SU-DHL-6 (cell line): ENCODE measurements at regions not wholly inside any gene's neighbourhood (a gene's known extent, or its start where the extent isn't known, plus 50 kb on each side); places are given as distances from the start of the nearest gene placed in this dataset.
"Not testable (repeated sequence)": the region's sequence is repeated elsewhere in the genome, so short reads cannot be mapped to it uniquely, and the experiment has no call there.

ENCODE experiments used
- H2AFZ ChIP-seq: fragments of 200-600 bp; sonication (generic); 2 replicates; pipeline ENCODE4 v1.6.1; 2014; ENCODE audit warnings: low read depth, mild to moderate bottlenecking, moderate library complexity, mixed read lengths, antibody characterized with exemption, low read length; ENCODE audit not compliant: severe bottlenecking
- H3F3A ChIP-seq: fragments of 200-600 bp; shearing (Covaris generic); 2 replicates; pipeline ENCODE4 v1.6.0; 2016; ENCODE audit warnings: antibody characterized with exemption, mild to moderate bottlenecking; ENCODE audit not compliant: insufficient read depth
- H3K27ac ChIP-seq: fragments of 200-600 bp; sonication (generic); 2 replicates; pipeline ENCODE4 v1.5.1; 2016; ENCODE audit warnings: low read depth, mild to moderate bottlenecking, low read length, moderate library complexity, mixed read lengths
- H3K27me3 ChIP-seq: fragments of 200-600 bp; sonication (generic), shearing (Covaris generic); 2 replicates; pipeline ENCODE4 v1.6.0; 2014; ENCODE audit warnings: mild to moderate bottlenecking, low read length
- H3K36me3 ChIP-seq: fragments of 200-600 bp; sonication (generic); 2 replicates; pipeline ENCODE4 v1.6.1; 2014; ENCODE audit warnings: mild to moderate bottlenecking, low read length, mixed read lengths
- H3K4me2 ChIP-seq: fragments of 300-600, 200-600 bp; shearing (Covaris generic), sonication (generic); 2 replicates; pipeline ENCODE4 v1.6.0; 2014; ENCODE audit warnings: low read length, low read depth, mild to moderate bottlenecking; ENCODE audit not compliant: poor library complexity, severe bottlenecking
- H3K4me3 ChIP-seq: fragments of 200-600 bp; sonication (generic); 2 replicates; pipeline ENCODE4 v1.5.1; 2014; ENCODE audit warnings: antibody characterized with exemption, low read length, mild to moderate bottlenecking, mixed read lengths; ENCODE audit not compliant: insufficient read depth, poor library complexity, severe bottlenecking
- H3K79me2 ChIP-seq: fragments of 200-600 bp; sonication (generic); 2 replicates; pipeline ENCODE4 v1.6.1; 2014; ENCODE audit warnings: mild to moderate bottlenecking, low read length, moderate library complexity; ENCODE audit not compliant: insufficient read depth
- H3K9ac ChIP-seq: fragments of 200-600 bp; sonication (generic); 2 replicates; pipeline ENCODE4 v1.7.0; 2014; ENCODE audit warnings: mild to moderate bottlenecking, low read length
- H3K9me2 ChIP-seq: fragments of 200-600 bp; sonication (generic); replicated peaks from 2 replicates; pipeline ENCODE4 v1.6.1; 2014; ENCODE audit warnings: low read length; ENCODE audit not compliant: insufficient read depth
- H3K9me3 ChIP-seq: fragments of 200-600 bp; sonication (generic); 2 replicates; pipeline ENCODE4 v1.6.1; 2014; ENCODE audit warnings: low read length, mixed read lengths; ENCODE audit not compliant: insufficient read depth
- H4K20me1 ChIP-seq: fragments of 200-600 bp; sonication (generic); 2 replicates; pipeline ENCODE4 v1.6.1; 2014; ENCODE audit warnings: low read depth, mild to moderate bottlenecking, antibody characterized with exemption, low read length, moderate library complexity, mixed read lengths
- CTCF ChIP-seq: fragments of 200-600 bp; sonication (generic); IDR thresholded peaks from one replicate; pipeline ENCODE4 v1.5.1; 2017; ENCODE audit warnings: antibody characterized with exemption, mild to moderate bottlenecking, low read length, moderate library complexity; ENCODE audit not compliant: insufficient read depth, poor library complexity, severe bottlenecking
- EZH2phosphoT487 ChIP-seq: fragments of 200-600 bp; sonication (generic), shearing (Covaris generic); conservative IDR thresholded peaks from 2 replicates; pipeline ENCODE4 v1.6.1; 2018; ENCODE audit warnings: mild to moderate bottlenecking, antibody characterized with exemption, low read length, moderate library complexity, mixed read lengths

GRCh38 chr1:5682626-5683225, 309.5 kb downstream of the NPHP4 start:
- no peak overlapping the region for H3K27ac ChIP-seq
- no peaks in the 10 kb centered on the region for H3K79me2 ChIP-seq
- H3K36me3 ChIP-seq = no peaks in the 10 kb centered on the region
- H3K4me3 ChIP-seq = no peak overlapping the region
- H3K9me2 ChIP-seq = no peaks in the 10 kb centered on the region
- no peak overlapping the region for H3K9ac ChIP-seq
- TF ChIP-seq EZH2phosphoT487 = no peak
- TF ChIP-seq CTCF = no peak
- no peak overlapping the region for H3K4me2 ChIP-seq
- H3F3A ChIP-seq = no peaks in the 10 kb centered on the region
- H3K9me3 ChIP-seq = no peaks in the 10 kb centered on the region
- no peak overlapping the region for H2AFZ ChIP-seq
- H4K20me1 ChIP-seq = no peaks in the 10 kb centered on the region
- H3K27me3 ChIP-seq = no peaks in the 10 kb centered on the region

- no peaks in the 10 kb centered on the region for H4K20me1 ChIP-seq
- no peak overlapping the region for H2AFZ ChIP-seq
- no peak overlapping the region for H3K9ac ChIP-seq
- no peaks in the 10 kb centered on the region for H3K36me3 ChIP-seq
- no peaks in the 10 kb centered on the region for H3K9me3 ChIP-seq
- no peak overlapping the region for H3K27ac ChIP-seq
- no peak overlapping the region for H3K4me3 ChIP-seq
- no peaks in the 10 kb centered on the region for H3K27me3 ChIP-seq
- no peaks in the 10 kb centered on the region for H3F3A ChIP-seq
- H3K9me2 ChIP-seq = no peaks in the 10 kb centered on the region
- H3K4me2 ChIP-seq = no peak overlapping the region
- H3K79me2 ChIP-seq = no peaks in the 10 kb centered on the region
- TF ChIP-seq EZH2phosphoT487 (no peak), CTCF (no peak)
Observed at GRCh38 chr1:5681654-5682053, 310.6 kb downstream of the NPHP4 start.

GRCh38 chr1:5680600-5680999, 311.6 kb downstream of the NPHP4 start:
- Histone ChIP-seq H3K4me2 (no peak overlapping the region), H3K79me2 (no peaks in the 10 kb centered on the region), H3K4me3 (no peak overlapping the region), H3K9me2 (no peaks in the 10 kb centered on the region), H2AFZ (no peak overlapping the region), H3K27me3 (no peaks in the 10 kb centered on the region), H3K36me3 (no peaks in the 10 kb centered on the region), H3K9me3 (no peaks in the 10 kb centered on the region), H3K9ac (no peak overlapping the region), H3F3A (no peaks in the 10 kb centered on the region), H3K27ac (no peak overlapping the region), H4K20me1 (no peaks in the 10 kb centered on the region)
- no peak for TF ChIP-seq EZH2phosphoT487
- no peak for TF ChIP-seq CTCF

- H3K4me2 ChIP-seq = no peak overlapping the region
- no peak overlapping the region for H3K4me3 ChIP-seq
- no peak overlapping the region for H3K27ac ChIP-seq
- no peaks in the 10 kb centered on the region for H4K20me1 ChIP-seq
- TF ChIP-seq EZH2phosphoT487 = no peak
- no peak for TF ChIP-seq CTCF
- H2AFZ ChIP-seq = no peak overlapping the region
- H3K9ac ChIP-seq = no peak overlapping the region
- no peaks in the 10 kb centered on the region for H3K36me3 ChIP-seq
- H3K79me2 ChIP-seq = no peaks in the 10 kb centered on the region
- H3K27me3 ChIP-seq = no peaks in the 10 kb centered on the region
- H3K9me2 ChIP-seq = no peaks in the 10 kb centered on the region
- H3F3A ChIP-seq = no peaks in the 10 kb centered on the region
- no peaks in the 10 kb centered on the region for H3K9me3 ChIP-seq
Observed at GRCh38 chr1:5678759-5679158, 313.5 kb downstream of the NPHP4 start.

- not testable (repeated sequence) for H3K4me3 ChIP-seq, H4K20me1 ChIP-seq, H3F3A ChIP-seq, H3K79me2 ChIP-seq, H3K9ac ChIP-seq, H3K4me2 ChIP-seq, H3K9me3 ChIP-seq, H2AFZ ChIP-seq, H3K9me2 ChIP-seq, H3K27ac ChIP-seq, H3K27me3 ChIP-seq, H3K36me3 ChIP-seq
Observed at GRCh38 chr1:5672355-5672754, 319.9 kb downstream of the NPHP4 start.
